GM18511 (cell line): ENCODE measurements at regions not wholly inside any gene's neighbourhood (a gene's known extent, or its start where the extent isn't known, plus 50 kb on each side); places are given as distances from the start of the nearest gene placed in this dataset.

ENCODE experiments used
- ATAC-seq: cut with Tn5 transposase; IDR thresholded peaks from one replicate; pipeline ENCODE4 v1.9.1; 2021; ENCODE audit warnings: mild to moderate bottlenecking, moderate library complexity; ENCODE audit not compliant: unreplicated experiment

DNA sequence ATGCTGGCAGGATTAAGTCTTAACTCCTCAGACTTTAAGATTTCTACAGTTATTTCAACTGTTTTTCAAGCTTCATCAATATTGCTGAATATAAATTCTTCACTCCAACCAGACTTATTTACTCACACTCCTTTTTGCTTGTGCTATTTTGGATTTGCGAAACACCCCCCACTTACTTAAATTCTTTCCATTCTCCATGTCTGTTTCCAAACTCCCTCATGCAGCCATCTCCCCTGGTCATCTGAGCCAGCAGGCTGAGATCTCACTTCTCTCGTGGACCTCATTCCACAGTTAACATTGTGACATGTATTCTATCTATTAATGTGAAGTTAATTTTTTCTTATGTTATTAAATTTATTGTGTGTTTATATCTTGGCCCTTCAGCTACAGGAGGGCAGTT lies 188.9 kb upstream of the HDAC9 start:
- ATAC-seq = no peak

DNA sequence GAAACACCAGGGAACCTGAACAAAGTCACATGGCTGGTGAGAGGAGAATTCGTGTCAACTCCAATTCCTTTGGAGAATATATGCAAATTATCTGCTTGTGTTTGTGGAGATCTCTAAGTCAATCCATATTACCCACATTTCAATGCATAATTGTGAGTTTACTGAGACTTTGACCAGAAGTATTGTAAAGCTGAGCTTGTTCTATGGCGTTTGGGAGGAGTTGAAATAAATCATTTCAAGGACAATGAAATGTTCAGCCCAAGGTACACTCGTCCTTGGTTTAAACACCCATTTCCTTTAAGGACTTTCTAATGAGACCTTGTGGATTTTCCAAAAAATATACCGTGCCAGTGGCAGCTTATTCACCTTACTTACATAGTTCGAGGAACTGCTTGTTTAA lies 186.6 kb upstream of the HDAC9 start:
- no peak for ATAC-seq

DNA sequence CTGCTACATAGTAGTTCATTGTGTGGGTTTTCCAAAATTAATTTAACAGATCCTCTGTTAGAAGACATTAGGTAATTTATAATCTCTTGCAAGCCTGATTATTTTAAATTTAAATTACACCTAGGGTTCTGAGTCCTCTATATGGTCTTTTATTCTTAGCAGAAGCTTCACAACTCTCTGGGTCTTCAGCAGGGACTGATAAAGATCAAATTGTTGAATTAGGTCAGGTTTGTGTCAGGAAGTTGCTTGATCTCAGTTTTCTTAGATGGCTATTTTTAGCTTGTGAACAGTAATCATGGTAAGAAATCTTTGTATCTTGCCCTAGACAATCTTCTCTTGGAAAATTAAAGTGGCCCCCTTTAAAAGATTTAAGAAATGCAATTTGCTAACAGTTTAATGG lies 183.1 kb upstream of the HDAC9 start:
- ATAC-seq = no peak

DNA sequence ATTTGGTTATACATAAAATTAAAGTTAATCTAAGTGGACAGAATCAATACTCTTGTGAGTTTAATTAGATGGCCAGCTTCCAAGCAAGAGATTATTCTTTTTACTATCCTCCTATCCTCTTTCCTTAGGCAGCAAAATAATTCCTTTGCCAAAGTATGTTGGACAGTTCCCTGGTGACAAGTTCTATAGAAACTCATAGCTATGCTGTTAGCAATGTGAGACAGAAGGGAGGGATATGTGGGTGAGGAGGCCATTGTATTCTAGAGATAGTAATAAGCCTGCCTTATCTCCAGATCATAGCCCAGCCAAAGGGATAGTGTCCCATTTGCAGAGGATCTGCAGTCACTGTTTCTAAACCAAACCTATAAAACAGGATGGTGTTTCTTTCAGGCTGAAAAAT lies 181.6 kb upstream of the HDAC9 start:
- no peak for ATAC-seq

DNA sequence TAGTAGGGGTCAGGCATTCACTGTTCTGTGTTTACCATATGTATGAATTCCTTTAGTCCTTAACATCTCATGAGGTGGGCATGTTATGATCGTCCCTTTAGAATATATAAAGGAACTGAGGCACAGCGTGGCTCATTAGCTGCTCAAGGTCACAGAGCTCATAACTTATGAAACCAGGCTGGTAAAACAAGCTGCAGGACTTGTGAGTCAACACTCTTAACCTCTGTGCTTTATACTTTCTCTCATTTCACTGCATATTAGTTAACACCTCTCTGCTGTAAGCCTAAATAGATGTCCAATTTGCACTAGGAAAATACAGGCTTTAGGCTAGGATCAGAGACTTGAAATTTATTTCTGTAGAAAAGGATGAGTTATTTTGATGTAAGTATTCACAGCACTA lies 180.3 kb upstream of the HDAC9 start:
- no peak for ATAC-seq

DNA sequence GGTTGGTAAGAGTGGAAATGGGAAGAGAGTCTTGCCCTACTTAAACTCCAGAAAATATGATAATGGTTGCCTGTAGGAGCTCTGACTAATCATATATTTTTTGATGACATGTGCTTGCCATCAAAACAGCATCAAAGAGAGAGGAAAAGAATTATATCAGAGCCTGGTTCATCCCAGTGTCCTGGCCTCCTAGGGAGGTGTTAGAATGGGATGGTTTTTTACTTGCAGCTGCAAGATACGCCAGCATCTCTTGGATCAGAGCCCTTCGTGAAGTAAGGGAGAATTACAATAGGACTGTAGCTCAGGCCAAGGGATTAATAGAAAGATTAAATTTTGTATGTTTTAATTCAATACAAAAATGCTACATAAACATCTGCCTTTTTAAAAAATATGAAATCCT lies 177.6 kb upstream of the HDAC9 start:
- ATAC-seq = no peak

DNA sequence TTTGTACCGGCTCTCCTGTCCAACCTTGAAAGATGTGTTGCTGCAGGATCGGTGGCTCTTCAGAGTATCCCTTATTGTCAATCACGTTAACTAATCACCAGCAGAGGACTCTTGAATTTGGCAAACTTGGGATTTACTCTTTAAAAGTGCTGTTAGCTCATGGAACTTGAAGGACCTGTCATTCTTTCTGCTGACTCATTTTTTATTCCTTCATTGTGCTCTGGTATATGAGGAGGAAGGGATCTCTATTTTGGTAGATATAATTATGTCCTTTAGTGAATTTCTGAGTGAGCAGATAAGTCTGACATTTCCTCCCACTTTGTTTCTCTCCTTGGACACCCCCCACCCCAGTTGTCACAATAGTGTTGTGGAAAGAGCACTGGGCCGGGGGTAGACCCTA lies 175.1 kb upstream of the HDAC9 start:
- ATAC-seq = peak; percentile 7

DNA sequence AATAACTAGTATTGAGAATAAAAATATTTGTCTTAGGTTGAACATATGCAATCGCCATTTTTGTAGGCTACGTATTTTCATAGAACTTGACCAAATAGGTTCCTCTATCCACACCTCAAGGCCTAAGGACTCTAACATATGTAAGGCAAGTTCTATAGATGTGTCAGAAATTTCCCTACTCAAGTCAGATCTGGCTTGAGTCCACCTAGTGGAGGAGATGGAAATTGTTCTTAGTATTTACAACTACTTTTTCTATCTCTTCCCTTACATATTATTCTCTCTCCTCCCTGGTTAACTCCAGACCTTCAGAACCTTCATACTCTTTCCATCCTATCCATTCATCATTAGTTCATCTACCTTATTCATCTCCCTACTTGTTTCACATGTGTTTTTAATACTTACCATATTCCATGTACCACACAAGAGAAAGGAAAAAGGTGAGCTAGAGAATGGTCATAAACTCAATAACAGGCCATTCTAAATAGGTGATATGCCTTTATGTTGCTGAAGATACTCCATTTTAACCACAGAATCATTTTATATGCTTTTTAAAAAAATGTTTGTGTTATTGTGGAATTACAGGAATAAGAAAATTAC lies 174.5 kb upstream of the HDAC9 start:
- peak; percentile 87 for ATAC-seq

DNA sequence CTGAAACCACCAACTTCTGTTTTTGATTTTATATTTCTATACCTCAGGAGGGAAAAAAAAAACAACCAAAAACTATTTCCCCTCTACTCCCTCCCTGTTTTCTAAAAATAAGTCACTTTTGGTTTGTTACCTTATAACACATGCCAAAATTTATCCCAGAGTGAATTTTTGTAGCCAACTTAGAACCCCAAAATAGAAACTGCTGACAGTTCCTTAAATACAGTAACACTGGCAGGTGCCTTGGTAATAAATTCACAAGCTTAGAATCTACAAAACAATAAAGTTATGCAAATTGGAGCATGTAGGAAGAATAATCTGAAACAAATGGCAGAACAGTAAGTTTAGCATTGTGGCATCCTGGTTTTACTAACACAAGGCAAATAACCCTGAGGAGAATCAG lies 165.0 kb upstream of the HDAC9 start:
- no peak for ATAC-seq

DNA sequence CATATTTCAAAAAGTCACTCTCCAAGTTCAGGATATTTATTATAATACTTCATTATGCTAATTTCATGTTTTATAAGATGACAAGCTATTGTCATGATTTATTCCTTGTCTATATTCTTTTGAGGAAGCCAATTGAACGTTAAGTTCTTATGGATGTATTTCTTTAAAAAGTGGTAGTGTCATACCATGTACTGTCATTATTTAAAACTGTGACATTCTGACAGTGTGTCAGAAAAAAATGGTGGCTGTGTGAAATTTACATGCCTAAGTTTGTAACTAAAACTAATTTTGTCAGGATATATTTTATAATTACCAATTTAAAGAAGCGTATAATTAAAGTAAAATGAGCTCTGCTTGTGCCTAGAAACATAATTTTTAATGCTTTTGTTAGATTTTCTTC lies 158.9 kb upstream of the HDAC9 start:
- no peak for ATAC-seq

DNA sequence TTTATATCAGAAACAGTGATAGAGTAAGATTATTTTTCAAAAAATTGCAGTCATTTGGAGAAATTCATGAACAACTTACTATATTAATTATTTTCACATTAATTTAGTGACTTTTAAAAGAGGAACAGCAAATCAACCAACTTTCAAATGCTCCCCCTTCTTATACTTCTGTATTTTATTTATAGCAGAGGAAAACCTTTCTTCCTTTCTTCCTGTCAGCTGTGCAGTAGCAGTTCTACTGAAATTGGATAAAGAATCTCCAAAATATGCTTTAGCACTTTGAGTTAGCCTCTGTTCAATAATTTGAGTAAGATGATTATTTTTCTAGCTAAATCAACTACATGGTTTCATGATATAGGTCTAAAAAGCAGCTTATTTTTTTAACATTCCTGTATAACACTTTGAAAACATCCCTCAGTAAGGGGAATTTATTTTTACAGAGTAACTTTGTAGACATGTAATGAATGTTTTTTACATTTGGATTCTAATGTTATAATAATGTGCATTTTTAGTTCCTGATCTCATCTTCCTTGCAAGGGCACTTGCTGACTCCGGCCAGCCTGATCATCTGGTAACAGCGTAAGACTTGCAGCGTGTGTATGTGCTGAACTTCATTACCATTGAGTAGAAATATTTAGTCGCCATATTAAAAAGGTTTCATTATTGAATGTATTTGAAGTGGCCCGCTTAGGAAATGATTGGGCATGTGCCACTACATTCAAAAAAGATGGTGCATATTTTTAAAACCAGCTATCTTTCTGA lies 158.3 kb upstream of the HDAC9 start:
- ATAC-seq = peak; percentile 59

DNA sequence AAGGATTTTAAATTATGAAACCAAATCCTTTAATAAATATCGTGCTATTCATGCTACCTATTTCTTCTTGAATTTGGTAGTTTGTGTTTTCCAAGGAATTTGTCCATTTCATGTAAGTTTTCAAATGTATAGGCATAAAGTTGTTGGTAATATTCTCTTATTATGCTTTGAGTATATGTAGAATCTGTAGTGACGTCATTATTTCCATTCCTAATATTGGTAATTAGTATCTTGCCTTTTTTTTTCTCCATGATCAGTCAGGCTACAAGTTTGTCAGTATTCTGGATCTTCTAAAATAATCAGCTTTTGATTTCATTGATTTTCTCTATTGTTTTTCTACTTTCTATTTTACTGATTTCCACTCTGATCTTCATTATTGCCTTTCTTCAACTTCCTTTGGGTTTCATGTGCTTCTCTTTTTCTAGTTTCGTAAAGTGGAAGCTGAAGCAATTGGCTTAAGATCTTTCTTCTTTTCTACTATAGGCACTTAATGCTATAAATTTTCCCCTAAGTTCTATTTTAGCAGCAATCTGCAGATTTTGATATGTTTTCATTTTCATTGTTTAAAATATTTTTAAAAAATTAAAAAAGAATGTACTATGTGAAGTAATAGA lies 156.5 kb upstream of the HDAC9 start:
- ATAC-seq = no peak

DNA sequence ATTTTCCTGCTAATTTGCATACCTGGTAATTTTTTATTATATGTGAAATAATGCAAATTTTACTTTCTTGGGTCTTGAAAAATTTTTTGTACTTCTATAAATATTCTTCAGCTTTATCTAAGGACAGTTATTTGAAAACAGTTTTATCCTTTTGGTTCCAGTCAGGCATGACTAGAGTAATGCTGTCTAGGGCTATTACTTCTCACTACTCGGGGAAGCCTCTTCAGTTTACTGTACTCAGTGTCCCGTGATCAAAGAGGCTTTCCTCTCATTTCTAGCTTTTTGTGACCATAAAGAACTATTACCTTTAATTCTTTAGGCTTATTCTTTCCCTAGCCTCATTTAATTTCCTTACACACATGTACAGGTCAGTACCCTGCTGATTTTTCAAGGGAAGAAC lies 153.8 kb upstream of the HDAC9 start:
- ATAC-seq = no peak

DNA sequence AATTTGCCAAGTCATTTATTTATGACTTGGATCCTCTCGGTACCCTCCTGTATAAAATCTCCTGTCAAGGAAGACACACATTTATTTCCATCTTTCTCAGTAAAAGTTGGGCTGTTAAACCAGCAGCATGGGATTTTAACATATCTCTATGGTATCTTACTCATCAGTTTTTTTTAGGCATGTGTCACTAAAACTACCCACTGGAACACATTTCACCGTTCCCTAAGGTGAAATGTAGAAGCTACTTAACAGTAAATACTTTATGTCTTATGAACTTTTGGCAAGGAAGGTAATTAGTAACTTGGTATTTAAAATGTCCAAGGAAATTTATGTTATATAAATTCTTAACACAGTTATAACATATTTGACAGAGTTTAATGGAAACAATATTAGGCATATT lies 152.5 kb upstream of the HDAC9 start:
- no peak for ATAC-seq

DNA sequence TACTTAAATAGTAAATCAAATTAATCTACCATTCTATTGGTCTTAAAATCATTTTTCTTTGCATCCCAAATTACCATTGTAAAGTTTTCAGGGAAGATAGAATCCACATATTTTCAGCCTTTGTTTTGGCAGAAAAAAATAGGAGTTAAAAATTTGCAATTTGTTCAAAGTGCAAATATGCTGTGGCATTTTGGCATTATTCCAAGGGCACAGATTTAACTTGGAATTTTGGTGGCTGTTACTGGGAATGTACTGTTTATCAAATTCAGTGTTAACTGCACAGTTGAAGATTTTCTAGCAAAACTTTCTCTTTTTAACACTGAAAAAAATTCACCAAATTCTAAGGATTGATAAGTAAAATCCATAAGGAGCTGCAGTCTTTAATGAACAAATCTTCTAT lies 151.0 kb upstream of the HDAC9 start:
- ATAC-seq = no peak

DNA sequence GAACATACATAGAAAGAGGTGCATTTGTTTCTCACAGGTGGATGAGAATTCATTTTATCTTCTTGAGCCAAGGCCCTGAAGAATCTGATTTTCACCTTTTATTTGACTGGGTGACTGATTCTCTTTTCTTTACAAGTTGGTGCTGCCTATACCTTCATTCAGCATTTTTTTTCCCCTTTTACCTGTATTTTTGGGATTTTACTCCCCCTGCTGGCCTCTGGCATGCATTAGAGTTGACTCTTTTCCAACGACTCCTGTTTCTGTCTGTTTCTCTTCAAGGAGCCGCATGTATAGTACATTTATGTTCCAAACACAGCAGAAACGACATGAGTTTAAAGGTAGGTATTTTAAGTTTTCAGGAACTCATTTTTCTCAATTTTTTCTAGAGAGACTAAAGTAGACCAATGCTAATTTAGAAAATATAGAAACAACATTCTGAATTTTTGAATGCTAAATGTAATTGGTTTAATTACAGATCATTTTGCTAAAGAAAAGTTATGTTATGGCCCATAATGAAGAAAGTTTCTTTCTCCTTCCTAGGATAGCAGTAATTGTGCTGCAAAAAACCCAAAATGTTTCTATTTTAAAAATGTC lies 149.8 kb upstream of the HDAC9 start:
- ATAC-seq = peak; percentile 58

DNA sequence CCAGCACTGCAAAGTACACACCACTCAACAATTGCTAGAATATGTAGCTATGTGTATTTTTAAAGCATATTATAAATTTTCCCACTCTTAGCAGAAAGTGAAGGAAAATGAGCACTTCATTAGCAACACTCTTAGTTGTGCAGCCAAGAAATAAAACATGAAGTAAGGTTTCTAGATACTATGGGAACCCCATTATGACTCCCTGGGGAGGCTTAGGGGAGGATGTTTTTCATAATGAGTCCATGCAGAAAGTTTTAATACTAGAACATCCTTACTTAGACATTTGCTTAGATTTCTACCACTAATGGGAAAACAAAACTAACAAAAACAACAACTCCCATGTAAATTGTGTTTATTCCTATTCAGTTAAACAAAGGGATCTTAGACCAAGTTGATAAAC lies 148.4 kb upstream of the HDAC9 start:
- ATAC-seq = no peak

DNA sequence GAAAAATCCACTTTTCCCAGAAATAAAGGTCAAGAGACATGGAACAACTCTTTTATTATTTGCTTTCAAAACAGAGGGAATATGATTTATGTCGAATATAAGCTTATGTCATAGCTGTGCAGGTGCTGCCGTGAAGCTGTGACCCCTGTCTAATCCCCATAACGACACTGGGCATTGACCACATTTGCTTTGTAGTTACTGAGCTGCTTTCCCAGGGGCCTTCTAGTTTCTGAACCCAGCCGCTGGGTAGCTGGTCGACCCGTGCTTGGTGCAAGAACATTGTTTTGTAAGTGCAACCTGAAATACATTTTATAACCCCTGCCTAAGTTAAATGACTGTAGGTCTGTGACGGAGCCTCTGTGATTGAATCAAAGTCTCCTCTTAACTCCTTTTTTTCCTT lies 144.9 kb upstream of the HDAC9 start:
- ATAC-seq = no peak

DNA sequence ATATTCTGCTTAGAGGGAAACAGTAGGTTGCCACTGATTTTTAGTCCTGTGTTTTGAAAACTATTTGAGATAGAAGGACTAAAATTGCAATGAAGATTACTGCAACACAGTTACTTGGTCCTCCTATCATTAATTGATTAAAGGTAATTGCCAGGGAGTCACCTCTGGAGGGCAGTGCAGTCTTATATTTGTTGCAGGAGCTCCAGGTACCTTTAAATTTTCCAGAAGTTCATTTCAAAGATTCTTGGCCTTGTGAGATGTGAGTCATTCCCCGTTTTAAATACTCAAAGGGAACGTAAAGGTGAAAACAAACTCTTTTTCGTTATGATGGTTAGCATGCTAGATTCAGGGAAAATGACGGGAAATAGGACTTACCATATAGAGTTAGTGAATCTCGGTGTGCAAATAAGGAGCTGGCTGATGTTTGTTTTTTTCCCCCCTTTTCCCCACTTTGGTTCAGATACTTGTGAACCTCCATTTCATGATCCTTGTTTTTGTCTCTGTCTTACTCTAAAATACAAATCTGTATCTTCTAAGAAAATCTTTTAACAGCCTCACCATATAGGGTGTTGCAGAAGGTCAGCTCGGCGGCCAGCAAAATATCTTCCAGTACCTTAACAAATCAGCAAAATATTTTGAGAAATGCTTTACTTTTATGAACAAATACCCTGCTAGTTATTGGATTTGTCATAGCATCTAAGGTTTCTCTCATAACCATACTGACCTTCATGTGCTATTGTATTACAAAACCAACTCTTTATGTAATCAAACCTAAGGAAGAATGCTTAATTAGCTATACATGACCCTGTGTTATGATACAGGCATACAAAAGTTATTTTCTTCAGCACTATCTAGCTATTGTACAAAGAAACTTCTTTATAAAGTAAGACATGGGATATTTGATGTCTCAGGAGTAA lies 143.0 kb upstream of the HDAC9 start:
- peak; percentile 70 for ATAC-seq

DNA sequence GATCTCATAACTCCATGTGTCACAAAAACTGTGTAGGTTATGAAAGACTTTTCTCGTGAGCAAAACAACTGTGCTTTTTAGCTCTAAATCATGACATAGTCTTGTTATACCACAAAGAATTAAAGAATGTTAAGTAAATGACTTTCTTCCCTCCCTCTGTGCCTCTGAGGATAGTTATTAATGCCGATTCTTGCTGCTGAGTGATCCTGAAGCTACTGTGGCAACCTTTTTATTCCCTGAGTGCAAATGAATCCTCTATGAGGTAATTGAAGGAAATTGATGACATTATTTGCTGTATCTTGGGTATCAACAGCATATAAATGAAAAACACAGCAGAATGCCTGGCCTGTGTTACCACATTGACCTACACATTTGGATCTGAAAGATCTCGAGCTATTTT lies 142.2 kb upstream of the HDAC9 start:
- no peak for ATAC-seq
